ENCODE measurements at regions not wholly inside any gene's neighbourhood (a gene's known extent, or its start where the extent isn't known, plus 50 kb on each side); places are given as distances from the start of the nearest gene placed in this dataset.

- H3K4me3 ChIP-seq (replicated peaks; ENCODE audit: low read depth, low read length): no peak overlapping the region
- no peak for DNase-seq (ENCODE audit: low read depth)
- no peak for TF ChIP-seq CTCF (IDR thresholded peaks at IDR 0.05; ENCODE audit: low read length, missing control alignments)
Observed at GRCh38 chr20:11193241-11193640, 519.4 kb upstream of the JAG1 start.

- TF ChIP-seq CTCF (IDR thresholded peaks at IDR 0.05; ENCODE audit: low read length, missing control alignments): no peak
- no peak for DNase-seq (ENCODE audit: low read depth)
- no peak overlapping the region for H3K4me3 ChIP-seq (replicated peaks; ENCODE audit: low read depth, low read length)
Observed at GRCh38 chr20:11195169-11195568, 521.4 kb upstream of the JAG1 start.

GRCh38 chr20:11195899-11196558 is 522.2 kb upstream of the JAG1 start:
- peak; percentile 60 for DNase-seq (ENCODE audit: low read depth)
- H3K4me3 ChIP-seq (replicated peaks; ENCODE audit: low read depth, low read length): no peak overlapping the region
- no peak for TF ChIP-seq CTCF (IDR thresholded peaks at IDR 0.05; ENCODE audit: low read length, missing control alignments)

- no peak for DNase-seq (ENCODE audit: low read depth)
- H3K4me3 ChIP-seq (replicated peaks; ENCODE audit: low read depth, low read length): no peak overlapping the region
- no peak for TF ChIP-seq CTCF (IDR thresholded peaks at IDR 0.05; ENCODE audit: low read length, missing control alignments)
Observed at GRCh38 chr20:11197851-11198250, 524.1 kb upstream of the JAG1 start.

GRCh38 chr20:11200423-11200822 is 526.6 kb upstream of the JAG1 start:
- no peak overlapping the region for H3K4me3 ChIP-seq (replicated peaks; ENCODE audit: low read depth, low read length)
- no peak for TF ChIP-seq CTCF (IDR thresholded peaks at IDR 0.05; ENCODE audit: low read length, missing control alignments)
- no peak for DNase-seq (ENCODE audit: low read depth)

- DNase-seq (ENCODE audit: low read depth): peak; percentile 86
- H3K4me3 ChIP-seq (replicated peaks; ENCODE audit: low read depth, low read length): no peak overlapping the region
- TF ChIP-seq CTCF (IDR thresholded peaks at IDR 0.05; ENCODE audit: low read length, missing control alignments): peak; percentile 97
Observed at GRCh38 chr20:11204926-11205768, 531.3 kb upstream of the JAG1 start.

All from fibroblast of pulmonary artery (primary cell).